ENCODE measurements at regions not wholly inside any gene's neighbourhood (a gene's known extent, or its start where the extent isn't known, plus 50 kb on each side); places are given as distances from the start of the nearest gene placed in this dataset.

- TF ChIP-seq ZNF114 (CRISPR knock-in tag; IDR thresholded peaks at IDR 0.05) (no peak), EZH2 (IDR thresholded peaks at IDR 0.05; ENCODE audit: low read depth, unreplicated experiment) (no peak)
- TF ChIP-seq, protein P1, sequence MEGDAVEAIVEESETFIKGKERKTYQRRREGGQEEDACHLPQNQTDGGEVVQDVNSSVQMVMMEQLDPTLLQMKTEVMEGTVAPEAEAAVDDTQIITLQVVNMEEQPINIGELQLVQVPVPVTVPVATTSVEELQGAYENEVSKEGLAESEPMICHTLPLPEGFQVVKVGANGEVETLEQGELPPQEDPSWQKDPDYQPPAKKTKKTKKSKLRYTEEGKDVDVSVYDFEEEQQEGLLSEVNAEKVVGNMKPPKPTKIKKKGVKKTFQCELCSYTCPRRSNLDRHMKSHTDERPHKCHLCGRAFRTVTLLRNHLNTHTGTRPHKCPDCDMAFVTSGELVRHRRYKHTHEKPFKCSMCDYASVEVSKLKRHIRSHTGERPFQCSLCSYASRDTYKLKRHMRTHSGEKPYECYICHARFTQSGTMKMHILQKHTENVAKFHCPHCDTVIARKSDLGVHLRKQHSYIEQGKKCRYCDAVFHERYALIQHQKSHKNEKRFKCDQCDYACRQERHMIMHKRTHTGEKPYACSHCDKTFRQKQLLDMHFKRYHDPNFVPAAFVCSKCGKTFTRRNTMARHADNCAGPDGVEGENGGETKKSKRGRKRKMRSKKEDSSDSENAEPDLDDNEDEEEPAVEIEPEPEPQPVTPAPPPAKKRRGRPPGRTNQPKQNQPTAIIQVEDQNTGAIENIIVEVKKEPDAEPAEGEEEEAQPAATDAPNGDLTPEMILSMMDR (conservative IDR thresholded peaks at IDR 0.05; ENCODE audit: low read depth in 2 of 2): no peak
Observed at GRCh38 chr5:13505326-13505725, 439.2 kb downstream of the DNAH5 start.

Measured in GM23338 (cell line).